HG03439 (cell line): ENCODE measurements at regions not wholly inside any gene's neighbourhood (a gene's known extent, or its start where the extent isn't known, plus 50 kb on each side); places are given as distances from the start of the nearest gene placed in this dataset.
"Not testable (repeated sequence)": the region's sequence is repeated elsewhere in the genome, so short reads cannot be mapped to it uniquely, and the experiment has no call there.

ENCODE experiments used
- ATAC-seq: cut with Tn5 transposase; IDR thresholded peaks from one replicate; pipeline ENCODE4 v1.9.1; 2021; ENCODE audit warnings: mild to moderate bottlenecking, moderate library complexity; ENCODE audit not compliant: unreplicated experiment

GRCh38 chr12:14032191-14032590 is 50.8 kb upstream of the GRIN2B start:
- not testable (repeated sequence) for ATAC-seq

GRCh38 chr12:14043776-14044175 is 62.4 kb upstream of the GRIN2B start:
- no peak for ATAC-seq

- ATAC-seq: no peak
Measured at GRCh38 chr12:14048941-14049545, 67.6 kb upstream of the GRIN2B start.

- no peak for ATAC-seq
Measured at GRCh38 chr12:14057895-14058294, 76.5 kb upstream of the GRIN2B start.

- ATAC-seq: no peak
Measured at GRCh38 chr12:14058717-14059116, 77.3 kb upstream of the GRIN2B start.

- no peak for ATAC-seq
Measured at GRCh38 chr12:14059548-14059947, 78.1 kb upstream of the GRIN2B start.

GRCh38 chr12:14065616-14066015 is 84.2 kb upstream of the GRIN2B start:
- ATAC-seq: no peak

- ATAC-seq: no peak
Measured at GRCh38 chr12:14066021-14066420, 84.6 kb upstream of the GRIN2B start.

GRCh38 chr12:14068961-14069360 is 87.6 kb upstream of the GRIN2B start:
- no peak for ATAC-seq

GRCh38 chr12:14071833-14072232 is 90.4 kb upstream of the GRIN2B start:
- no peak for ATAC-seq

- ATAC-seq: no peak
Measured at GRCh38 chr12:14072987-14073386, 91.6 kb upstream of the GRIN2B start.

GRCh38 chr12:14075797-14076393 is 94.5 kb upstream of the GRIN2B start:
- ATAC-seq: no peak

- ATAC-seq: no peak
Measured at GRCh38 chr12:14076538-14076937, 95.1 kb upstream of the GRIN2B start.

- ATAC-seq: no peak
Measured at GRCh38 chr12:14086838-14087237, 105.4 kb upstream of the GRIN2B start.

GRCh38 chr12:14099994-14100393 is 118.6 kb upstream of the GRIN2B start:
- no peak for ATAC-seq

- not testable (repeated sequence) for ATAC-seq
Measured at GRCh38 chr12:14101556-14101955, 120.2 kb upstream of the GRIN2B start.

GRCh38 chr12:14111230-14111865 is 129.9 kb upstream of the GRIN2B start:
- ATAC-seq: peak; percentile 100

GRCh38 chr12:14113031-14113430 is 131.6 kb upstream of the GRIN2B start:
- ATAC-seq: no peak

GRCh38 chr12:14126692-14127091 is 145.3 kb upstream of the GRIN2B start:
- ATAC-seq: no peak

- no peak for ATAC-seq
Measured at GRCh38 chr12:14129611-14130195, 148.3 kb upstream of the GRIN2B start.

GRCh38 chr12:14135996-14136395 is 154.6 kb upstream of the GRIN2B start:
- ATAC-seq: no peak

- ATAC-seq: no peak
Measured at GRCh38 chr12:14138495-14138894, 157.1 kb upstream of the GRIN2B start.
